DMS53 treated with DMSO at 0.1 percent for 48 hours (cell line): ENCODE measurements at regions not wholly inside any gene's neighbourhood (a gene's known extent, or its start where the extent isn't known, plus 50 kb on each side); places are given as distances from the start of the nearest gene placed in this dataset.

Experiments used
- DNase-seq: peaks from one replicate; lab custom pipeline; 2025; ENCODE audit not compliant: unreplicated experiment; lab: John Stamatoyannopoulos, UW

DNA sequence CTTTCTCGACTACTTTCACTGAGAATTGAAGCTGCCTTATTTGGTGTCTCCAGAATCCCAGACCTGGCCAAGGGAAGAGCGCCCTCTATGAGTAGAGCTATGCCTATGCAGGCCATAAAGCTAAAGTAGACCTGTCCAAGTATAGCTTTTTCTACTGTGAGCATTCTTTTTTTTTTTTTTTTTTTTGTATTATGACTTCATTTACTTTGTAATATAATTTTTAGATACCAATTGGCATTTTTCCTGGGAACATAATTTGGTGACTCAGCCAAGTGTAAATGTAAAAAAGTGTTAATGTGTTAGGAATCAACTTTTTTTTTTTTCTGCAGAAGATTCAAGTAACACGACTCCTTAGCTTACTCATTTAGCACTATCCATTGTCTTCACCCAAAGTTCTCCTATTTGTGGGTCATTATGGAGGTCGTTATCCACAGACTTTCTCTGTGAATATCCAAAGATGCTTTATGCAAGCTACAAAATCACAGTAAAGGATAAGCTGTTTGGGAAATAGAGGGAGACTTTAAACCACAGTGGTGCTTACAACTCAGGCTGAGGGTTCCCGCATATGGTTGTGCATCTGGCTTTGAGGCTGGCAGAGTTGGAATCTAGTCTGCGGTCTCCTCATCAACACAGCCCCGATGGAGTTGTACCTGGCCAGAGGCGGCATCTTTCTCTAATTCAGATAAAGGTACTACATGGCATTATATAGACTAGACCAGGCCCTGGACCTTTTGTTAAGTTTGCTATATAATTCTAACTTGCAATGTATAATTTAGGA is 1040.2 kb upstream of the SORCS1 start:
- DNase-seq, result peak; percentile 55

DNA sequence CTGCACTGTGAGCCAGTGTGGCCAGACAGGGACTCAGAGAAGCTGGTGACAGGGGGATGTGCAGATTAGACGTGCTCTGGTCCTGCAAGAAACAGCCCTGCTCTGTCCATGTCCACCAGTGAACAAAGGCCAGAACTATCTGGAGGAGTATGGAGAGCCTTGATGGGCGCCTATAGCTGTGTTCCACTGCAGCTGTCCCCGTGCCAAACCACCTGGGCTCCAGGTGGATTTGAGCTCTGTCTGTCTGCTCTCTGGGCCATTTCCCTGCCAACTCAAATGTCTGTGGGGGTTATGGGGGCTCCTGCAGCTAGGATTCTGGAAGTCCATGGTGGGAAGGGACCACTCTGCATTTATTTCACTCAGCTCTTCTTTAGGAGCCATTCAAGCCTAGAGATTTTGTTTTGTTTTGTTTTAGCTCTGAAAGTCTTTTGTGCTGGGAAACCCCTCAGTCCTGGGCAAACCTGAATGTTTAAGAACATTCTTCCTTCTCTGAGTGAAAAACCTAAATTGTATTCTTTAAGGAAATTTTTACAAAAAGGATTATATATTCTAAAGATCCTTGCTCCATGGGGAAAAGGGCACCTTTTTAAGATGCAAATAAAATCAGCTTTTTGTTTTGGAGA is 1039.5 kb upstream of the SORCS1 start:
- no peak for DNase-seq

DNA sequence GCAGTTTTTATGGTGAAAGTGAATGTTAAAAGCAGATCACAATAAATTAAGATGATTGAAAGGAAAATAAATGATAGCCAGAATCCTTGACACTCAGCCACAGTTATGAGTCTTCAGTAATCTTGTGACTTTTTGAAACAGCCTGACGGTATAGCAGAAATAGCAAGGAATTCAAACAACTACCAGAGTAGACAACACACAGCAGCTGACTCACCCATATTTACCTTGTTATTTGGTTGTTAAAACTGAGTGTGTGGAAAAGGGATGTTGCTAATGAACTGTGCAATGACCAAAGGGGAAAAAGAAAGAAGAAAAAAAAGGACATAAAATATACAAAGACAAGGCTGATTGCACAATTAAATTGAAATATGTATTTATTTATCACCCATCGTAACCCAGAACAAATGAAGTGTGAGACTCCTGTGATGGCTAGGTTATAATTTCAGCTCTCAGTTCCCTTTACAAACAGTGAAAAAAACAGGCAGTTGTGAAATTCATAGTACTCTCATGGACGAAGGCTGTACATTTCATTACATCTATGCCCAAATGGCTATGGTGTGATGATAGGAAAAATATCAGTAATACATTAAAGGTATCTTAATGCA is 1023.0 kb upstream of the SORCS1 start:
- DNase-seq, result no peak

DNA sequence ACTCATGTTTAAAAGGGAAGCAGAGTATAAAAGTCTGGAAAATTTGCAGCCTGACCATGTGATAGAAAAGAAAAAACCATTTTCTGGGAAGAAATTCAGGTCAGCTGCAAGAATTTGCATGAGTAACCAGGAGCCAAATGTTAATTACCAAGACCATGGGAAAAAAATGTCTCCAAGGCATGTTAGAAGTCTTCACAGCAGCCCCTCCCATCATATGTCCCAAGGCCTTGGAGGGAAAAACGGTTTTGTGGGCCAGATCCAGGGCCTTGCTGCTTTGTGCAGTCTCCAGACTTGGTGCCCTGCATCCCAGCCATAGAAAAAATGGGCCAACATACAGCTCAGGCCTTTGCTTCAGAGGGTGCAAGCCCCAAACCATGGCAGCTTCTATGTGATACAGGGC is 1019.6 kb upstream of the SORCS1 start:
- DNase-seq, result no peak

DNA sequence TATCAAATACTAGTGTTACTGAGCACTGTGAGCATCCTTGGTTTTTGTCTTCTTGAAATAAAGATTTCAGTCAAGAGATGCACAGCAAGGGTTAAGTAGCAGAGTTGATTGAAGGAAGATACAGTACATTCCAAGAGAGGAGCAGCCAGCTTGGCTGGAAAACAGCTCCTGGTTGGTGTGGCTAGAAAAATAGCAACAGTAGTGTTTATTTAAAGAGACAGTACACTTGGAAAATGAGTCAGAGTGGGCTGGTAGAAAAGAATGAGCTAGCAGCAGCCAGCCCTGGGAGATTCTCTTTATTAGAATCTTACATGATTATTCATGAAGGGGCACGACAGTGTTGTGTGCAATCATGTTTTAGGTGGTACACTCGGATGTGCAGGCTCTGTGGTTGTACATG is 1016.4 kb upstream of the SORCS1 start:
- no peak for DNase-seq

DNA sequence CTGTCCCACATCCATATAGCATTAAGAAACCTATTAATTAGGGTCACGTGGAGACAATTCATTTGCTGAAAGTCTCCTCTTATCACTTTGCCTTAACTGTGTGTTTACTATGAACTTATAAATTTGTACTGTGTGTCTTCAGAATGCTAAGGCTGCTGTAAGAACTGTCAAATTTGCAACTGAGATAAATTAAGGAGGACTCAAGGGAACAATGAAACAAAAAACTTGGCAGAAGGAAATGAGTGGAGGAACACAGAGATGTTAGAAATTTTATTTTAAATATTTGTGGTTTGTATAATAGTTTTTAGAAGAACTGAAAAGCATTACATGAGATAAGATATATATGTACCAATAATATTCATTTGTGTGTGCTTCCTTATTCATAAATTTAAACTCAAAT is 1005.3 kb upstream of the SORCS1 start:
- DNase-seq, result no peak

DNA sequence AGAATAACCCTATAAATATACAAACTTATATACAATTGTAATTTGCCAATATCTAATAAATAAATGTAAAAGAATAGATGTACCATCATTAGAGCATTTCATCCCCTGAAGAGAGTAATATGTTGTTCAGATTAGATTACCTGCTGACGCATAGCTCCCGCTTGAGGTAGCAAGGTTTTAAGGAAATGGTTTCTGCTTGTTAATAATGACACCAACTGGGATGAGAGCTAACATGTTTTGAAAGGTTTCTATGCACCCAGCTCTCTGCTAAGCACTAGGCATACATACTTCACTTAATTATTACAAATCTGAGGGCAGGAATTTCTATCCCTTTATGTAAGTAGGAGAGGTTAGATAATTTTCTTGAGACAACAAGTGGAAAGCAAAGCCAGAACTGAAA is 1003.3 kb upstream of the SORCS1 start:
- DNase-seq, result no peak

DNA sequence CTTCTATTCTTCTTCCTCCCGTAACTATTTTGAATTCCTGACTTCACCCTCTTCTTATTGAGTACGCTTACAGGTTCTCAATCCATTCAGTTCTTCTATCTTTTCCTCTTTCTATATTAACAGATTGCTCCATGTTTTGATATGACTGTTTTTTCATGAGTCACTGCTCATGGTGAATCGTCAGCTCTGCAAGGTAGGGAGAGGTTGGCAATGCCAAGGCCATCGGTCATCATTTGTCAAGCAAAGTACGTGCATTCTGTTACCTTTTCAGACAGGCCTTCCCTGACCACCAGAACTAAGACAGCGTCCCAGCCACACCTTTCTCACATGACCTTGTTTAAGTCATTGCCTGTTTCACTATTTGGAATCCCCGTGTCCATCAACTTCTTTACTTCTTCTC is 1001.9 kb upstream of the SORCS1 start:
- no peak for DNase-seq

DNA sequence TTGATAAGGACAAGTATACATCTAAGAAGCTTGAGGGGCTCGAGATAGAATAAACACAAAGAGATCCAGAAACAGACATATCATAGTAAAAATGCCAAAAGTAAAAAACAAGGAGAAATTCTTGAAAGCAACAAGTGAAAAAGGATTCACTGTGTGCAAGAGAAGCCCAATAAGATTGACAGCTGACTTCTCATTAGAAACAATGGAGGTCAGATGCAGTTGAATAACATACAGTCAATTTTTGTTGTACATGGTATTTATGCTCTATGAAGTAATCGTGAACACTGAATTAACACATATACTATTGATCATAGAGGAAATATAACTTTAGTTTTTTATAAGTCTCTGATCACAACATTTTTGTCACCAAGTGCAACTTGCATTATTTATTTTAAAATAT is 982.8 kb upstream of the SORCS1 start:
- DNase-seq, result no peak

DNA sequence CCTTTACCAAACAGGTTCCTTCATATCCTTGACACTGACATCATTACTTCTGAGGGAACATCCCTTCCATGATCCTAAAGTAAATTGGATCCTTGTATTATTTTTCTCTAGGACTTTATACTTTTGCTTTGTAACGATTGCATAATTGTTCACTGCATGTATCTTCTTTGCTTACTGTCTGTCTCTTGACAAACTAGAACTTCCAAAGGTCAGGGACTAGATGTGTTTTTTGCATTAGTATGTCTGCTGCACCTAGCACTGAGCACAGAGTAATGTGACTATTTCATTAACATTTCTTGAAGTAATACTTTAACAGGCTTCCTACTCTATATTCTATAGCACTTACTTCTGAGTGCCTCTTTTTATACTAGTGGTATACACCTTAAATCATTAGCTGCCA is 976.6 kb upstream of the SORCS1 start:
- no peak for DNase-seq

DNA sequence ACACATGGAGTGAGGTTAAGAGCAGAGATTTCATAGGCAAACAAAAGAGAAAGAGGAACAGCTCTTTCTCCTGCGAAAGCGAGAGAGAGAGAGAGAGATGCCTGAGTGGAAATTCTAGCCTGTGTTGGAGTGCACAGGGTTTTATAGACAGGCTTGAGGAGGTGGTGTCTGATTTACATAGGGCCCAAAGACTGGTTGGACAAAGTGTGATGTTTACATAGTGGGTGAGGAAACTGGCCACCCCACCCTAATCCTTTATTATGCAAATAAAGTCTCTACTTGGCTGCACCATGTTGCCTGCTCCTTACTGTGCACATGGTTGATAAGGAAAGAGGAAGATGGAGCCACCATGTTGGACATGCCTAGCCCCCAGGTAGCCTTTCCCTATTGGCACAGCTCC is 967.8 kb upstream of the SORCS1 start:
- DNase-seq, result no peak

DNA sequence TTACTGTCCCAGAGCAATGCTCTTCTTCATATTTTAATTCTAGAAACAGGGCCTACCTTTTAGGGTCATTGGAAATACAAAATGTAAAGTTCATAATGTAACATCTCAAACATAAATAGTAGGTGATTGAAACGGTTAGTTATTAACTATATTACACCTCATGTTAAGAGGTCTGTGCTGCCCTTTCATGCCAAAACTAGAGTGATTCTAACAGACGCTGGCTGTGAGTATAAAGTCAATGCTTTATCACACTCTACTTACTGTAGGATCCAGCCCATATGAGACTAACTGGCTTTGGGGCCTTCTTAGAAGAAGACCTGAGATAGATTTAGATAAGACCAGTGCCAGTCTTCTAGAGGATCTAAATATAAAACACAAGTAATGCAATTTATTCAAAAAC is 966.1 kb upstream of the SORCS1 start:
- no peak for DNase-seq

DNA sequence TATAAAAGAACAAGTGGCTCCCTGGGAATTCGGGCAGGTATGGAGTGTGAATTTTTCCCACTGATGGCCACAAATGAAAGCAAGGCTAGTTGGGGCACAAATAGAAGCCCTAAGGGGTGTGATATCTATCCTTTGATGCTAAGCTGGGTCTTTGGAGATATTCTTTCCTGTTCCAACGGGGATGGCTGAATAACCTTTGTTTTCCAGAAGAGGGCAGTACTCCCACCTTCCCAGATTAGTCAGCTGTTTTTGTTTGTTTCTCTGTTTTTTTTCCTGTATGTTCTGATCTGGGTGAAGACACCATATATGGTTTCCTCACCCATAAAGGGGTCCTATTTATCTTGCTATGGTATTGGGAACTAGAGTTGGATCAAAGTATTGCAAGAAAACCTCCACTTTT is 947.7 kb upstream of the SORCS1 start:
- peak; percentile 8 for DNase-seq

DNA sequence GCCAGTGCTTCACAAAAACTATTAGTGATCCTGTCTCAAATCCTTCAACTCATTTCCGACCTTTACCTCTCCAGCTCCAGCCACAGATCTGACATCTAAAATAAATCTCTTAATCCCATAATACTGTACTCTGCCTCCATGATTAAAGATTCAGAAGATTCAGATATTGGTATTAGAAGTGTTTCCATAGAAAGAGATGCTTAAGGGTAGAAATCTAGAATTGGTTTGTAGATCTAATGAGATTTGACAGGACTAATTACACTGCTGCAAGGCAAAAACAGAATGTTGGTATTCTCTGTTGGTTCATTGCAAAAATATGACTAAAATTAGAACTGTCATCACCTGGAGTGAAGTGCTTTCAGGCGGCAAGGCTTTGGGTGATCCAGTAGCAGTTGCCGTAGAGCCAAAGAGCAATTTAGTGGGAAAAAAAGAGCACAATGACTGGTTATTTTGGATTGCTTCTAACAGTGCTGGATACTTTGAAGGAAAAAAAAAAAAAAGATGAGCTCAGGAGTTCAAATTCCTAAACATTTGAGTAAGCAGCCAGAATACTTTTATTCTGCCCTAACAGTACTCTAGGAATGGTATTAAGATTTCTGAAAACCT is 940.1 kb upstream of the SORCS1 start:
- DNase-seq, result no peak

DNA sequence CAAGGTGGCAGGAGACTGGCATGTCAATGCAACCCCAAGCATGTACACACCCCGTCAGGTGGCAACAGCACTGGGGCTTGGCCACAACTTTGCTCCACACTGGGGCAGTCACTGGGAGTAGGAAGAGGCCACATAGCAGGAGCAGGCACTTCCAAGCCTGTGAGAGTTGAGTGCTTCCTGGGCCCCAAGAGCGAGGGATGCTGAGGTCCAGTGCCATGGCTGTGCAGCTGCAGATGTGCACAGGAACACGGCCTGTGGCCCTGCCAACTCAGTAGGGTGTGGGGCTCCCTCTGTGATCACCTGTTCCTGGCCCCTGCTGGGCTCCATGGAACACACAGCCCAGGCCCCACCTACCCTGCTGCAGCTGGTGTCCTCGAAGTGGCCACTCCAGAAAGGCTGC is 932.8 kb upstream of the SORCS1 start:
- DNase-seq, result no peak

DNA sequence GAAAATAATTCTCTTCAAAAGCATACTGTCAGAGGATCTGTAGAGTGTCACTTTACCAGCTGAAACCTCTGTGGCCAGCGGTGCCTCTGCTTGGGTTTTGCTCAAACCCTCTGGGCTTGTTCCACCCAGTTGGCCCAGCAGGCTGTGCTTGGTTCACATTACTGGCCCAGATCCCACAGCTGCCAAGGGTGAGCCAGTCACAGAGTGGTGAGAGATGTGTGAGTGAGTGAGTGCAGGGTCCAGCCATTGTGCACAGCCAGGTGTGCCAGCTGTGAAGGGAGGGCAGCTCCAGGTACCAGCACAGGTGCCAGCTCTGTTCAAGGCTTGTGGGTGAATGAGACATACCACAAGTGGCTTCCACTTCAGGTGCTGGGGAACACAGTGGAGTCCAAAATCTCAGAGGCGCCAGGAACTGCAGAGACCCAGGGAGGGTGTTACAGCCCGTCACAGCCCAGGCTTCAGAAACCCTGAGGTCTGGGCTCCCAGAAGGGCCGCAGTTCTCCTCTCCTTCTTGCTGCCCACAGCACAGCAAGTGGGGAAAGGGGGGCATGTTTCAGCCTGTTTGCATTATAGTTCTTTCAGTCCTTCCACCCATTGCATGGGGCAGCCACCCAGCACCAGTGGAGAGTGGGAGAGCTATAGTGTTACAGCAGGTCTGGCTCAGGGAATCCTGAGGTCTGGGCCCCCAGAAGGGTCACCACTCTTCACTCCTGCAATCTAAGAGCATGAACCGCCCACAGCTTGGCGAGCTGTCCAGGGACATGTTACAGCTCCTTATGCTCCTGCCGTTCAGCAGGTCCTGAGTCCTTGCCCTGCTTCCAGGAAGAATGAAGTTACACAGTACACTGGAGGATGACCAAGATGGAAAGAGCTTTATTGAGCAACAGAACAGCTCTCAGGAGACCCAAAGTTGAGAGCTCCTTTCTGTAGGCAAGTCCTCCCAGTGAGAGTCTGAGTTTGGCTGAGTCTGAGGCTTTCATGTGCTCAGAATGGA is 931.7 kb upstream of the SORCS1 start:
- DNase-seq, result no peak

DNA sequence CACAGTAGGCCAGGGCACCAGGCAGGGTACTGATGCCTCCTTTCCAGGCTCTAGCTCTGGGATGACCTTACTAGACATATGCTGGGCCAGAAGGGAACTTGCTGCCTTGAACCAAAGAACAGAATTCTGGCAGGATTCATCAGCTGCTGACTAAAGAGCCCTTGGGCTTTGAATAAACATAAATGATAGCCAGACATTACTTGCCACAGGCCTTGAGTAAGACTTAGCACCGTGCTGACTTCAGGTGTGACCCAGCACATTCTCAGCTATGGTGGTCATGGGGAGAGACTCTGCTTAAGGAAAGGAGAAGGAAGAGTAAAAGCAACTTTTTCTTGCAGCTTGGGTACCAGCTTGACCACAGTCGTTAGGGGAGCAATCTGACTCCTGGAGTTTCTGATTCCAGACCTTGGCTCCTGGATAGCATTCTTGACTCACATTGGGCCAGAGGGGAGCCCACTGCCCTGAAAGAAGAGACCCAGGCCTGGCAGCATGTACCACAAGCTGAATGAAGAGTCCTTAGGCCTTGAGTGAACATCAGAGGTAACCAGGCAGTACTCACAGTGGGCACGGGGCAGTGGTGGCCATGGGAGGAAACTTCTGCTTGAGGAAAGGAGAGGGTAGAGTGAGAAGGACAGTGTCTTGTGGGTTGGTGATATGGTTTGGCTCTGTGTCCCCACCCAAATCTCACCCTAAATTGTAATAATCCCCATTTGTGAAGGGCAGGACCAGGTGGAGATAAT is 926.1 kb upstream of the SORCS1 start:
- DNase-seq, result no peak

DNA sequence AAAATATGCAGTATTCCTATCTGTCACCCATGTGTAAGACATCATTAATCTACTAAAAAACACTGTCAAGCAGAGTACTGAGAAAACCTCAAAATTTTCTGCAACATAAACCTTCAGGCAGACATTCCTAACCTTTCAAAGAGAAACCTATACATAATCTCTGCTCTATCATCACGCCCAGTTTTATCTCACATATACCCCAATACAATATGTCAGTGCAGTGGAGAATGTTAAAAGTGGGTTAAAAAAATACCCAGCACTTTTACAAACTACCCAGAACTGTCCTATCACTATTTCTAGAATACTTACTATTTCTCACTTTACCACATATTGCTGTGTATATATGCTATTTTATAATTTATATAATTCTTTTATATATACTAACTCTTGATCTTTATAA is 922.0 kb upstream of the SORCS1 start:
- DNase-seq, result no peak

DNA sequence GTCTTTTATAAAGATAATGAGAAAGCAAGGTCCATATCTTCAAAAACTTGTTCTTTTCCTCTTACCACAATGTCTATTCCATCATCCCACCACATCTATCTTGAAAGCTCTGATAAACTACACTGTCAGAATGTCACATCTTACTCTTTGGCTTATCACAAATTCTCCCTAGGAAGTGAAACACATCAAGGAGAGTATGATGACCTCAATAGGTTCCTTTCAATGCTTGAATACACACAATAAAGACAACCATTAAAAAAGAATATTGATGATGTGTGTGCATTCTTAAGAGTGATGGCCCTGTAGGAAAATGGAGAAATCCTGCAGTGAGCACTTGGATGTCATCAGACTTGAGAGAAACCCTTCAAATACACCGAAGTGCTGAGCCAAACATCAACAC is 918.1 kb upstream of the SORCS1 start:
- DNase-seq, result no peak

DNA sequence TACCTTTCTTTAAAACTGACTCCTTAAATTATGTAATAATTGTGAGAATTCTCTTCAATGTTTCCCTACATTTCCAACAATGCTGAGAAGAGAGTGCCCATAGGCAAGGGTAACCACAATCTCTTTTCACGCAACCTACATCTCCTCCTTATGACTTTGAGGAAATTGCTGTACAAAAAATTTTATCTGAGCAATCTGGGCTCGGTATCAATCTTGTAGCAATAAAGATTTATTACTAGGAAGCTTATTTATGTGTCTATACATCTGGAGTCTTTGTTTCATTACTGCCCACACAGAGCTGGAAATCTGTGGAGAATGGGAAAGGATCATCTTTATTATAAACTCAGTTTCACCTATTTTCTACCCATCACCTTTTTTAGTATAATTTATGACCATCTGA is 913.8 kb upstream of the SORCS1 start:
- no peak for DNase-seq
